A673 (cell line): ENCODE measurements at regions not wholly inside any gene's neighbourhood (a gene's known extent, or its start where the extent isn't known, plus 50 kb on each side); places are given as distances from the start of the nearest gene placed in this dataset.

Source experiments
- BruUV-seq: library from RNA; stranded (reverse); fragments of 400-500 nt; replicated peaks from 2 replicates; lab custom pipeline; 2021; lab: Mats Ljungman, UMichigan
- CTCF ChIA-PET: fragments of 300-600 bp; sonication (Branson Sonifier 250); formaldehyde crosslinking; loops from one replicate; lab custom pipeline; 2022; ENCODE audit warnings: antibody characterized with exemption; lab: Charles Lee
- POLR2A ChIA-PET: fragments of 300-600 bp; sonication (Branson Sonifier 250); formaldehyde crosslinking; loops from one replicate; lab custom pipeline; 2022; ENCODE audit warnings: antibody characterized with exemption; ENCODE audit not compliant: low non-redundant PET; lab: Charles Lee
- DNase-seq: peaks from one replicate; pipeline ENCODE4 v3.0.0-alpha.2; 2015; ENCODE audit warnings: low spot score
- H3K27ac ChIP-seq: fragments of 200-600 bp; sonication (generic); 2 replicates; pipeline ENCODE4 v1.5.1; 2016; ENCODE audit warnings: mixed run types, low read depth, mild to moderate bottlenecking, mixed read lengths, antibody characterized with exemption, low read length; ENCODE audit not compliant: poor library complexity, severe bottlenecking
- H3K27me3 ChIP-seq: fragments of 200-600 bp; sonication (generic); replicated peaks from 2 replicates; pipeline ENCODE4 v1.6.1; 2017; ENCODE audit warnings: mixed run types, low read depth, mild to moderate bottlenecking, mixed read lengths, antibody characterized with exemption, low read length; ENCODE audit not compliant: insufficient read depth, poor library complexity
- H3K36me3 ChIP-seq: fragments of 200-600 bp; sonication (generic); 2 replicates; pipeline ENCODE4 v1.6.1; 2016; ENCODE audit warnings: mixed run types, mild to moderate bottlenecking, mixed read lengths, antibody characterized with exemption, low read length; ENCODE audit not compliant: insufficient read depth, poor library complexity, severe bottlenecking
- H3K4me1 ChIP-seq: fragments of 200-600 bp; sonication (generic); 2 replicates; pipeline ENCODE4 v1.6.1; 2017; ENCODE audit warnings: mixed run types, mild to moderate bottlenecking, mixed read lengths, antibody characterized with exemption, low read length; ENCODE audit not compliant: insufficient read depth, poor library complexity, severe bottlenecking
- H3K4me3 ChIP-seq: fragments of 200-600 bp; sonication (generic); 2 replicates; pipeline ENCODE4 v1.5.1; 2016; ENCODE audit warnings: low read depth, mixed run types, mild to moderate bottlenecking, mixed read lengths, low read length; ENCODE audit not compliant: poor library complexity, severe bottlenecking
- H3K9me3 ChIP-seq: fragments of 200-600 bp; sonication (generic); 2 replicates; pipeline ENCODE4 v1.6.1; 2016; ENCODE audit warnings: mixed run types, low read depth, mild to moderate bottlenecking, mixed read lengths, antibody characterized with exemption, low read length; ENCODE audit not compliant: poor library complexity, severe bottlenecking
- EZH2 ChIP-seq: fragments of 200-600 bp; sonication (generic); IDR thresholded peaks from 2 replicates; pipeline ENCODE4 v1.6.1; 2017; ENCODE audit warnings: borderline replicate concordance, low read depth, mild to moderate bottlenecking, mixed read lengths, antibody characterized with exemption, low read length; ENCODE audit not compliant: poor library complexity, severe bottlenecking
- intact Hi-C: fragments of 100-400 bp; cut with micrococcal nuclease; formaldehyde crosslinking; loops from one replicate; pipeline ENCODE4 v1.10.0; 2022; ENCODE audit not compliant: unreplicated experiment
- TF ChIP-seq, protein P1 (sequence below): fragments of 300-800, 200-600 bp; sonication (generic); conservative IDR thresholded peaks from 2 replicates; pipeline ENCODE4 v1.5.1; 2017; ENCODE audit warnings: low read depth, mild to moderate bottlenecking, antibody characterized with exemption, low read length, moderate library complexity, mixed read lengths

DNA sequence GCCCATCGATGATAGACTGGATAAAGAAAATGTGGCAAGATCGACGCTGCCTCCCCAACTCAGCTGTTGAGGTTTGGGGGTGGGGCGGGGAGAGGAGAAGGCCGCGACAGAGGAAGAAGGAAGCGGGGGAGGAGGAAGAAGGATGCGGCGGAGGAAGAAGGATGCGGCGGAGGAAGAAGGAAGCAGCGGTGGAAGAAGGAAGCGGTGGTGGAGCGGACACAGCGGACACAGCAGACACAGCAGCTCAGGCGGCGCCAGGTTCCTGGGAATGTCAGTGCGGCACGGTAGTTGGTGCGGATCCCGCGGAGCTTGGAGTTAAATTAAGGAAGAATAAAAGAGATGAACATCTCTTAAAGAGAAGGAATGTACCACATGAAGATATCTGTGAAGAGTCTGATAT is 163.9 kb upstream of the NT5E start:
- no peaks in the 10 kb centered on the region for H3K9me3 ChIP-seq
- no peak overlapping the region for H3K27ac ChIP-seq
- no peaks in the 10 kb centered on the region for H3K36me3 ChIP-seq
- no peak for DNase-seq
- BruUV-seq, result no TSS peak
- no peaks in the 10 kb centered on the region for H3K4me1 ChIP-seq
- no peaks in the 10 kb centered on the region for H3K27me3 ChIP-seq
- CTCF ChIA-PET, result no interaction called here
- POLR2A ChIA-PET, result no interaction called here
- no peak overlapping the region for H3K4me3 ChIP-seq
- no peak for TF ChIP-seq EZH2
- TF ChIP-seq, protein P1, sequence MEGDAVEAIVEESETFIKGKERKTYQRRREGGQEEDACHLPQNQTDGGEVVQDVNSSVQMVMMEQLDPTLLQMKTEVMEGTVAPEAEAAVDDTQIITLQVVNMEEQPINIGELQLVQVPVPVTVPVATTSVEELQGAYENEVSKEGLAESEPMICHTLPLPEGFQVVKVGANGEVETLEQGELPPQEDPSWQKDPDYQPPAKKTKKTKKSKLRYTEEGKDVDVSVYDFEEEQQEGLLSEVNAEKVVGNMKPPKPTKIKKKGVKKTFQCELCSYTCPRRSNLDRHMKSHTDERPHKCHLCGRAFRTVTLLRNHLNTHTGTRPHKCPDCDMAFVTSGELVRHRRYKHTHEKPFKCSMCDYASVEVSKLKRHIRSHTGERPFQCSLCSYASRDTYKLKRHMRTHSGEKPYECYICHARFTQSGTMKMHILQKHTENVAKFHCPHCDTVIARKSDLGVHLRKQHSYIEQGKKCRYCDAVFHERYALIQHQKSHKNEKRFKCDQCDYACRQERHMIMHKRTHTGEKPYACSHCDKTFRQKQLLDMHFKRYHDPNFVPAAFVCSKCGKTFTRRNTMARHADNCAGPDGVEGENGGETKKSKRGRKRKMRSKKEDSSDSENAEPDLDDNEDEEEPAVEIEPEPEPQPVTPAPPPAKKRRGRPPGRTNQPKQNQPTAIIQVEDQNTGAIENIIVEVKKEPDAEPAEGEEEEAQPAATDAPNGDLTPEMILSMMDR, result no peak
- intact Hi-C loops, result no loop called here

DNA sequence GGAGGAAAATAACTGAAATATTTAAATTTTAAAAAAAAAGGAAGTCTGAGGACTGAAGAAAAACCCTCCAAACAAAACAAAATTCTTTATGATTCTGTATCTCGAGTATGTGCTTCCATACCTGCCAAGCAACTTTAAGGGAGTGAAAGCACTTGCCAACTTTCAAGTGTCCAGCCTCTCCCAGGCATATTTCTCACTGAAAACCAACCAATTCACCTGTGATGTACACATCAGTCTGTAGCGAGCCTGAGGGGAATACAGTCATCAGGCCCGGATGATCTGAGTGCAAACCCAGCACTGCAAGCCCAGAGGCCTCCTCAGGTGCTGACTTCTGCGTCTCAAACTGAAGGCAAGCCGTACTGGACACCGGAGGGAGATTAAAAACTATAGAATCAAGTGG is 164.8 kb upstream of the NT5E start:
- Histone ChIP-seq H3K27me3 (no peaks in the 10 kb centered on the region), H3K27ac (no peak overlapping the region), H3K36me3 (no peaks in the 10 kb centered on the region), H3K9me3 (no peaks in the 10 kb centered on the region), H3K4me1 (no peaks in the 10 kb centered on the region), H3K4me3 (no peak overlapping the region)
- TF ChIP-seq, protein P1, result no peak
- no peak for TF ChIP-seq EZH2
- no TSS peak for BruUV-seq
- ChIA-PET CTCF (no interaction called here), POLR2A (no interaction called here)
- DNase-seq, result no peak
- intact Hi-C loops, result no loop called here

DNA sequence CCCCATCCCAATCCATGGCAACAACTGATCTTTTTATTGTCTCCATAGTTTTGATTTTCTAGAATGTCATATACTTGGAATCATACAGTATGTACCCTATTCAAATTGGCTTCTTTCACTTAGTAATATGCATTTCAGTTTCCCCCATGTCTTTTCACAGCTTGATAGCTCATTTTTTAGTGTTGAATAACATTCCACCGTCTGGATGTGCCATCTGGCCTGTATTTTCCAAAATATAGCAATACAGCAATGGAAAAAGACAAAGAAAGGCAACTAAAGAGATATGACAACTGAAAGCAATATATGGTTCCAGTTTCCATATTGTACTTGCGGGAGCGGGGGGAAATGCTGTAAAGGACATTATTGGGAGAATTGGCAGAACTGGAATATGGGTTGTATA is 166.4 kb upstream of the NT5E start:
- H3K36me3 ChIP-seq, result no peaks in the 10 kb centered on the region
- H3K27me3 ChIP-seq, result no peaks in the 10 kb centered on the region
- H3K27ac ChIP-seq, result no peak overlapping the region
- no peak overlapping the region for H3K4me3 ChIP-seq
- no peaks in the 10 kb centered on the region for H3K4me1 ChIP-seq
- ChIA-PET POLR2A (no interaction called here), CTCF (no interaction called here)
- no peak for DNase-seq
- intact Hi-C loops, result no loop called here
- TF ChIP-seq EZH2, result no peak
- TF ChIP-seq, protein P1, result no peak
- BruUV-seq, result no TSS peak
- H3K9me3 ChIP-seq, result no peaks in the 10 kb centered on the region
